HCT116 (cell line): ENCODE measurements at regions not wholly inside any gene's neighbourhood (a gene's known extent, or its start where the extent isn't known, plus 50 kb on each side); places are given as distances from the start of the nearest gene placed in this dataset.

ENCODE experiments used
- ATAC-seq: fragments of 200-7000 bp; cut with Tn5 transposase; 2 replicates; pipeline ENCODE4 v1.9.1; 2020; ENCODE audit warnings: mild to moderate bottlenecking, moderate library complexity
- BruUV-seq: library from RNA; stranded (reverse); fragments of 400-500 nt; replicated peaks from 2 replicates; lab custom pipeline; 2021; lab: Mats Ljungman, UMichigan
- CTCF ChIA-PET: fragments of 300-600 bp; sonication (Branson Sonifier 250); formaldehyde crosslinking; loops from one replicate; lab custom pipeline; 2021; ENCODE audit warnings: antibody characterized with exemption; lab: Charles Lee
- POLR2A ChIA-PET: fragments of 300-600, 350-600 bp; sonication (Branson Sonifier 250); formaldehyde crosslinking; loops from one replicate; lab custom pipeline; 2021; ENCODE audit warnings: antibody characterized with exemption; lab: Charles Lee
- RAD21 ChIA-PET, 2 experiments: fragments of 300-600 bp; sonication (Branson Sonifier 250); formaldehyde crosslinking; loops; one replicate each; lab custom pipeline; 2023; ENCODE audit warnings: low total read pairs in 2 of 2; ENCODE audit not compliant: uncharacterized antibody in 2 of 2, unreplicated experiment in 2 of 2, low non-redundant PET in 1 of 2; lab: Charles Lee
- DNase-seq: peaks from one replicate; pipeline ENCODE4 v3.0.0-alpha.2; 2010; ENCODE audit warnings: low read depth, low spot score
- H2AFZ ChIP-seq: fragments of 200-600 bp; shearing (Covaris generic), sonication (generic); 2 replicates; pipeline ENCODE4 v1.6.1; 2017; ENCODE audit warnings: low read depth, mixed run types, mixed read lengths, antibody characterized with exemption, low read length; ENCODE audit not compliant: poor library complexity, severe bottlenecking
- H3K27ac ChIP-seq: 2 replicates; pipeline ENCODE4 v1.5.1; 2012; ENCODE audit warnings: low read depth, low read length
- H3K27me3 ChIP-seq: fragments of 200-600 bp; sonication (generic); 2 replicates; pipeline ENCODE4 v1.6.1; 2016; ENCODE audit warnings: mixed run types, low read length, mixed read lengths; ENCODE audit not compliant: insufficient read depth
- H3K36me3 ChIP-seq, 2 experiments: fragments of 200-500 bp in 1 of 2; fragments of 200-600 bp in 1 of 2; sonication (Bioruptor generic) in 1 of 2; sonication (generic) in 1 of 2; 2 replicates each; pipeline versions ENCODE4 v1.5.1 to v1.6.1; 2014 to 2016; ENCODE audit warnings: low read length in 2 of 2, inconsistent platforms in 1 of 2, mixed read lengths in 1 of 2, mixed run types in 1 of 2; ENCODE audit not compliant: insufficient read depth in 2 of 2, control insufficient read depth in 1 of 2
- H3K4me1 ChIP-seq, 2 experiments: fragments of 200-600 bp in 1 of 2; sonication (generic) in 1 of 2; 2 replicates each; pipeline versions ENCODE4 v1.5.1 to v1.6.1; 2012 to 2017; ENCODE audit warnings: low read length in 2 of 2, inconsistent platforms in 1 of 2, mild to moderate bottlenecking in 1 of 2, mixed read lengths in 1 of 2, mixed run types in 1 of 2, moderate library complexity in 1 of 2; ENCODE audit not compliant: insufficient read depth in 2 of 2, control insufficient read depth in 1 of 2
- H3K4me2 ChIP-seq: fragments of 200-600 bp; sonication (generic); 2 replicates; pipeline ENCODE4 v1.6.1; 2017; ENCODE audit warnings: mixed run types, low read length, mixed read lengths
- H3K4me3 ChIP-seq, 2 experiments: fragments of 200-600 bp in 1 of 2; sonication (generic) in 1 of 2; replicated peaks in 1 of 2; 2 replicates each; pipeline ENCODE4 v1.5.1; 2011 to 2016; ENCODE audit warnings: low read length in 2 of 2, control low read depth in 1 of 2, low read depth in 1 of 2, mild to moderate bottlenecking in 1 of 2, mixed read lengths in 1 of 2, mixed run types in 1 of 2
- H3K79me2 ChIP-seq: fragments of 200-600 bp; sonication (generic); 2 replicates; pipeline ENCODE4 v1.6.1; 2017; ENCODE audit warnings: mild to moderate bottlenecking, mixed run types, low read length, moderate library complexity, mixed read lengths; ENCODE audit not compliant: insufficient read depth
- H3K9ac ChIP-seq: fragments of 200-600 bp; sonication (generic); 2 replicates; pipeline ENCODE4 v1.6.1; 2016; ENCODE audit warnings: low read length, mixed read lengths
- H3K9me2 ChIP-seq: fragments of 200-600 bp; sonication (generic), shearing (Covaris generic); 2 replicates; pipeline ENCODE4 v1.6.1; 2017; ENCODE audit warnings: mixed run types, mild to moderate bottlenecking, moderate library complexity; ENCODE audit not compliant: insufficient read depth
- H3K9me3 ChIP-seq, 2 experiments: fragments of 200-500 bp in 1 of 2; fragments of 200-600 bp in 1 of 2; sonication (Bioruptor generic) in 1 of 2; sonication (generic) in 1 of 2; 2 replicates each; pipeline ENCODE4 v1.6.1; 2014 to 2017; ENCODE audit warnings: low read length in 2 of 2, mixed read lengths in 2 of 2, inconsistent platforms in 1 of 2, low read depth in 1 of 2, mild to moderate bottlenecking in 1 of 2, mixed run types in 1 of 2, moderate library complexity in 1 of 2; ENCODE audit not compliant: control insufficient read depth in 1 of 2, insufficient read depth in 1 of 2
- H4K20me1 ChIP-seq: fragments of 200-600 bp; sonication (generic), shearing (Covaris generic); 2 replicates; pipeline ENCODE4 v1.6.1; 2017; ENCODE audit warnings: mixed run types, mild to moderate bottlenecking, moderate library complexity; ENCODE audit not compliant: insufficient read depth
- CEBPB ChIP-seq: IDR thresholded peaks from 2 replicates; pipeline ENCODE4 v1.6.1; 2012; ENCODE audit warnings: low read depth
- CTCF ChIP-seq, 3 experiments: fragments of 200-600 bp in 1 of 3; sonication (generic) in 1 of 3; IDR thresholded peaks in 2 of 3; conservative IDR thresholded peaks in 1 of 3; 2 replicates each; pipeline ENCODE4 v1.5.1; 2012 to 2017; ENCODE audit warnings: low read depth in 2 of 3, low read length in 2 of 3, antibody characterized with exemption in 1 of 3, borderline replicate concordance in 1 of 3, control low read depth in 1 of 3, mild to moderate bottlenecking in 1 of 3, mixed read lengths in 1 of 3, mixed run types in 1 of 3, moderate library complexity in 1 of 3; ENCODE audit not compliant: insufficient read depth in 1 of 3
- ELF1 ChIP-seq: IDR thresholded peaks from 2 replicates; pipeline ENCODE4 v1.6.1; 2012; ENCODE audit warnings: low read depth, borderline replicate concordance
- EZH2phosphoT487 ChIP-seq: fragments of 200-600 bp; IDR thresholded peaks from 2 replicates; pipeline ENCODE4 v1.6.1; 2018; ENCODE audit warnings: antibody characterized with exemption, borderline replicate concordance
- FOSL1 ChIP-seq: IDR thresholded peaks from 2 replicates; pipeline ENCODE4 v1.6.1; 2012; ENCODE audit warnings: low read depth
- POLR2A ChIP-seq: IDR thresholded peaks from 2 replicates; pipeline ENCODE4 v1.7.0; 2011; ENCODE audit warnings: borderline replicate concordance; ENCODE audit not compliant: insufficient read depth, insufficient read length; ENCODE audit errors: extremely low read depth
- RAD21 ChIP-seq: IDR thresholded peaks from 2 replicates; pipeline ENCODE4 v1.6.1; 2012; ENCODE audit warnings: low read depth, mild to moderate bottlenecking
- TCF7L2 ChIP-seq: IDR thresholded peaks from 2 replicates; pipeline ENCODE4 v1.7.0; 2011; ENCODE audit warnings: borderline replicate concordance, inconsistent platforms; ENCODE audit not compliant: insufficient read depth, insufficient read length; ENCODE audit errors: extremely low read depth
- YY1 ChIP-seq: IDR thresholded peaks from 2 replicates; pipeline ENCODE4 v1.6.1; 2011; ENCODE audit warnings: low read length, low read depth, moderate library complexity, mild to moderate bottlenecking; ENCODE audit not compliant: insufficient replicate concordance; ENCODE audit errors: extremely low read depth
- ZNF274 ChIP-seq: fragments of 200-500 bp; sonication (Bioruptor generic); IDR thresholded peaks from 2 replicates; pipeline ENCODE4 v1.6.1; 2014; ENCODE audit warnings: mild to moderate bottlenecking, low read depth, low read length, inconsistent platforms
- intact Hi-C: fragments of 100-400 bp; cut with micrococcal nuclease; formaldehyde crosslinking; loops from 2 replicates; pipeline ENCODE4 v1.10.0; 2022

GRCh38 chr10:45179691-45180090 is 135.7 kb downstream of the OR13A1 start:
- BruUV-seq, result no TSS peak
- CTCF ChIA-PET, result no interaction called here
- RAD21 ChIA-PET, result no interaction called here
- Histone ChIP-seq H3K27me3 (no peaks in the 10 kb centered on the region), H4K20me1 (no peaks in the 10 kb centered on the region), H3K4me2 (no peak overlapping the region), H3K4me3 (no peak overlapping the region), H3K9me3 (no peaks in the 10 kb centered on the region), H3K9ac (no peak overlapping the region), H2AFZ (no peak overlapping the region), H3K4me1 (no peaks in the 10 kb centered on the region), H3K36me3 (no peaks in the 10 kb centered on the region), H3K27ac (no peak overlapping the region), H3K79me2 (no peaks in the 10 kb centered on the region)
- POLR2A ChIA-PET, result no interaction called here
- intact Hi-C loops, result no loop called here
- DNase-seq, result no peak
- TF ChIP-seq POLR2A (no peak), TCF7L2 (no peak), ELF1 (no peak), CTCF (IDR thresholded peaks at IDR 0.05 in 2 of 3, conservative IDR thresholded peaks at IDR 0.05 in 1 of 3; ENCODE audit: borderline replicate concordance in 1 of 3, insufficient read depth in 1 of 3, low read depth in 2 of 3, low read length in 2 of 3) (no peak), EZH2phosphoT487 (no peak), FOSL1 (no peak), ZNF274 (no peak), YY1 (no peak), RAD21 (no peak)
- TF ChIP-seq, all 23 proteins: peak for 0
- no peak for ATAC-seq
- H3K9me2 ChIP-seq, result no peaks in the 10 kb centered on the region

GRCh38 chr10:45180507-45180906 is 134.9 kb downstream of the OR13A1 start:
- ChIA-PET POLR2A (no interaction called here), RAD21 (no interaction called here), CTCF (no interaction called here)
- Histone ChIP-seq H3K4me2 (no peak overlapping the region), H3K4me3 (no peak overlapping the region), H3K27ac (no peak overlapping the region), H4K20me1 (no peaks in the 10 kb centered on the region), H3K9ac (no peak overlapping the region), H3K4me1 (no peaks in the 10 kb centered on the region), H3K9me2 (no peaks in the 10 kb centered on the region), H3K9me3 (no peaks in the 10 kb centered on the region), H2AFZ (no peak overlapping the region)
- BruUV-seq, result no TSS peak
- ATAC-seq (no peak), DNase-seq (no peak)
- intact Hi-C loops, result no loop called here
- TF ChIP-seq RAD21 (no peak), EZH2phosphoT487 (no peak), ELF1 (no peak), CEBPB (no peak)
- TF ChIP-seq, all 23 proteins: peak for 0
- H3K36me3 ChIP-seq, result no peaks in the 10 kb centered on the region
- no peaks in the 10 kb centered on the region for H3K27me3 ChIP-seq
- no peaks in the 10 kb centered on the region for H3K79me2 ChIP-seq
